IMR-90 (cell line): ENCODE measurements at regions not wholly inside any gene's neighbourhood (a gene's known extent, or its start where the extent isn't known, plus 50 kb on each side); places are given as distances from the start of the nearest gene placed in this dataset.

Experiments used
- ATAC-seq: fragments of 200-7000 bp; cut with Tn5 transposase; 2 replicates; pipeline ENCODE4 v1.9.1; 2020; ENCODE audit warnings: low read depth, mild to moderate bottlenecking, moderate library complexity
- BruUV-seq: library from RNA; stranded (reverse); fragments of 400-500 nt; replicated peaks from 2 replicates; lab custom pipeline; 2021; lab: Mats Ljungman, UMichigan
- CTCF ChIA-PET: fragments of 300-600 bp; formaldehyde crosslinking; extraction: SDS; loops from one replicate; lab custom pipeline; 2021; ENCODE audit warnings: antibody characterized with exemption; lab: Yijun Ruan, JAX
- POLR2A ChIA-PET: fragments of 300-600 bp; sonication (Branson Sonifier 250); formaldehyde crosslinking; loops from one replicate; lab custom pipeline; 2022; ENCODE audit warnings: antibody characterized with exemption; ENCODE audit not compliant: unreplicated experiment; lab: Charles Lee
- DNase-seq: peaks from one replicate; pipeline ENCODE4 v3.0.0; 2013
- H2AFZ ChIP-seq: replicated peaks from 2 replicates; pipeline ENCODE3; 2013; ENCODE audit warnings: low read length, mild to moderate bottlenecking; ENCODE audit not compliant: poor library complexity
- H2AK5ac ChIP-seq: 2 replicates; pipeline ENCODE4 v1.6.1; 2013; ENCODE audit warnings: low read depth, low read length, inconsistent platforms
- H2AK9ac ChIP-seq: replicated peaks from 2 replicates; pipeline ENCODE3; 2013; ENCODE audit warnings: mild to moderate bottlenecking, low read depth, low read length, moderate library complexity; ENCODE audit not compliant: poor library complexity
- H2BK120ac ChIP-seq: 2 replicates; pipeline ENCODE4 v1.6.1; 2013; ENCODE audit warnings: low read depth, low read length, inconsistent platforms
- H2BK15ac ChIP-seq: 3 replicates; pipeline ENCODE4 v1.6.1; 2013; ENCODE audit warnings: low read depth, low read length, inconsistent platforms
- H2BK20ac ChIP-seq: 2 replicates; pipeline ENCODE4 v1.6.1; 2013; ENCODE audit warnings: low read depth, mild to moderate bottlenecking, inconsistent platforms, low read length, moderate library complexity
- H2BK5ac ChIP-seq: 2 replicates; pipeline ENCODE4 v1.6.1; 2013; ENCODE audit warnings: mild to moderate bottlenecking, low read depth, low read length, inconsistent platforms; ENCODE audit not compliant: poor library complexity, severe bottlenecking
- H3K14ac ChIP-seq: replicated peaks from 2 replicates; pipeline ENCODE4 v1.6.1; 2013; ENCODE audit warnings: low read depth, low read length, inconsistent platforms
- H3K18ac ChIP-seq: 2 replicates; pipeline ENCODE4 v1.6.1; 2013; ENCODE audit warnings: low read depth, low read length, control low read depth
- H3K23ac ChIP-seq: 2 replicates; pipeline ENCODE4 v1.6.1; 2013; ENCODE audit warnings: low read depth, low read length, inconsistent platforms
- H3K27ac ChIP-seq: 2 replicates; pipeline ENCODE4 v1.5.1; 2013; ENCODE audit warnings: mild to moderate bottlenecking, control low read depth, low read length; ENCODE audit not compliant: insufficient read depth
- H3K27me3 ChIP-seq: 2 replicates; pipeline ENCODE4 v1.6.1; 2013; ENCODE audit warnings: low read length; ENCODE audit not compliant: control insufficient read depth, insufficient read depth
- H3K36me3 ChIP-seq: 2 replicates; pipeline ENCODE4 v1.6.1; 2013; ENCODE audit warnings: low read length, mixed read lengths; ENCODE audit not compliant: control insufficient read depth, insufficient read depth
- H3K4ac ChIP-seq: 2 replicates; pipeline ENCODE4 v1.6.1; 2013; ENCODE audit warnings: low read depth, low read length, inconsistent platforms
- H3K4me1 ChIP-seq: 2 replicates; pipeline ENCODE4 v1.6.1; 2013; ENCODE audit warnings: low read length, mixed read lengths; ENCODE audit not compliant: control insufficient read depth, insufficient read depth
- H3K4me2 ChIP-seq: 2 replicates; pipeline ENCODE4 v1.6.1; 2013; ENCODE audit warnings: low read depth, mild to moderate bottlenecking, control low read depth, low read length, moderate library complexity
- H3K4me3 ChIP-seq: 2 replicates; pipeline ENCODE4 v1.5.1; 2013; ENCODE audit warnings: low read depth, mild to moderate bottlenecking, control low read depth, low read length, moderate library complexity; ENCODE audit not compliant: insufficient read depth
- H3K56ac ChIP-seq: 2 replicates; pipeline ENCODE4 v1.6.1; 2013; ENCODE audit warnings: low read length, inconsistent platforms; ENCODE audit not compliant: insufficient read depth; ENCODE audit errors: extremely low read depth
- H3K79me1 ChIP-seq, 2 experiments: 2 replicates each; pipeline ENCODE4 v1.6.1; 2013; ENCODE audit warnings: low read length in 2 of 2, inconsistent platforms in 1 of 2, low read depth in 1 of 2
- H3K9ac ChIP-seq: 2 replicates; pipeline ENCODE4 v1.6.1; 2013; ENCODE audit warnings: low read depth, low read length, control low read depth
- H3K9me1 ChIP-seq: 2 replicates; pipeline ENCODE4 v1.6.1; 2013; ENCODE audit warnings: low read length, inconsistent platforms; ENCODE audit not compliant: insufficient read depth
- H3K9me3 ChIP-seq: 2 replicates; pipeline ENCODE4 v1.6.1; 2013; ENCODE audit warnings: low read length; ENCODE audit not compliant: control insufficient read depth, insufficient read depth
- H4K20me1 ChIP-seq: 2 replicates; pipeline ENCODE4 v1.6.1; 2013; ENCODE audit warnings: low read length, inconsistent platforms; ENCODE audit not compliant: insufficient read depth
- H4K5ac ChIP-seq: 2 replicates; pipeline ENCODE4 v1.6.1; 2013; ENCODE audit warnings: mild to moderate bottlenecking, low read depth, low read length, control low read depth
- H4K8ac ChIP-seq, 2 experiments: 2 replicates each; pipeline ENCODE4 v1.6.1; 2013; ENCODE audit warnings: low read depth in 2 of 2, low read length in 2 of 2, control low read depth in 1 of 2, inconsistent platforms in 1 of 2
- H4K91ac ChIP-seq: 2 replicates; pipeline ENCODE4 v1.6.1; 2013; ENCODE audit warnings: low read depth, low read length, inconsistent platforms; ENCODE audit not compliant: insufficient read depth
- ELK1 ChIP-seq: fragments of 150-350 bp; IDR thresholded peaks from 2 replicates; pipeline ENCODE4 v1.6.1; 2016; ENCODE audit warnings: low read depth, mild to moderate bottlenecking, low read length, moderate library complexity, borderline replicate concordance
- NFE2L2 ChIP-seq: fragments of 150-350 bp; IDR thresholded peaks from 2 replicates; pipeline ENCODE4 v1.6.1; 2016; ENCODE audit warnings: low read depth, mild to moderate bottlenecking, low read length
- RCOR1 ChIP-seq: IDR thresholded peaks from 2 replicates; pipeline ENCODE4 v1.6.1; 2012; ENCODE audit warnings: mild to moderate bottlenecking, low read length, improper control_type of control experiment; ENCODE audit not compliant: insufficient replicate concordance
- WGBS, 2 experiments: methylation state at CpG; one replicate each; pipeline versions ENCODE4 v1.1.5 to v1.1.7; 2013; ENCODE audit warnings: missing lambda C conversion rate in 2 of 2; ENCODE audit not compliant: insufficient read length in 1 of 2; ENCODE audit errors: extremely low coverage in 2 of 2; 5-methylcytosine and 5-hydroxymethylcytosine counted together
- dilution Hi-C: fragments of 300-500 bp; cut with HindIII; formaldehyde crosslinking; loops from one replicate; pipeline ENCODE4 v1.14.3; 2018; ENCODE audit warnings: low sequenced_read_pairs; ENCODE audit not compliant: unreplicated experiment
- in situ Hi-C: fragments of 300-500 bp; cut with MboI; formaldehyde crosslinking; loops from 3 replicates; pipeline ENCODE4 v1.14.3; 2019; ENCODE audit warnings: low sequenced_read_pairs, inconsistent platforms, mixed read lengths
- intact Hi-C: fragments of 100-400 bp; cut with micrococcal nuclease; formaldehyde crosslinking; loops from 2 replicates; pipeline ENCODE4 v1.10.0; 2022

- Histone ChIP-seq H3K27ac (no peak overlapping the region), H3K23ac (no peak overlapping the region), H2AK9ac (no peak overlapping the region), H4K5ac (no peak overlapping the region), H2BK120ac (no peak overlapping the region), H3K9me1 (no peaks in the 10 kb centered on the region), H4K20me1 (no peaks in the 10 kb centered on the region), H3K4me1 (no peaks in the 10 kb centered on the region), H3K56ac (no peak overlapping the region), H3K4ac (no peak overlapping the region), H4K8ac (no peak overlapping the region), H3K36me3 (no peaks in the 10 kb centered on the region), H3K4me2 (no peak overlapping the region), H3K4me3 (no peak overlapping the region), H3K9ac (no peak overlapping the region), H3K79me1 (no peaks in the 10 kb centered on the region), H2BK5ac (no peak overlapping the region), H3K18ac (no peak overlapping the region), H4K91ac (no peak overlapping the region), H2BK15ac (no peak overlapping the region), H2AK5ac (no peak overlapping the region), H3K27me3 (no peaks in the 10 kb centered on the region), H2AFZ (no peak overlapping the region), H3K14ac (no peak overlapping the region), H3K9me3 (no peaks in the 10 kb centered on the region), H2BK20ac (no peak overlapping the region)
- intact Hi-C loops (no loop called here), dilution Hi-C loops (no loop called here), in situ Hi-C loops (no loop called here)
- WGBS, 2 experiments: no CpG with 5 or more reads among the region's 3 CpGs
- DNase-seq (no peak), ATAC-seq (no peak)
- TF ChIP-seq NFE2L2 (no peak), RCOR1 (no peak), ELK1 (no peak)
- ChIA-PET CTCF (no interaction called here), POLR2A (no interaction called here)
- BruUV-seq: no TSS peak
Measured at GRCh38 chr2:83850071-83850725, 608.9 kb downstream of the SUCLG1 start.
